Neural cell (in vitro differentiated cells): ENCODE measurements at regions not wholly inside any gene's neighbourhood (a gene's known extent, or its start where the extent isn't known, plus 50 kb on each side); places are given as distances from the start of the nearest gene placed in this dataset.

ENCODE experiments used
- H2AFZ ChIP-seq: fragments of 200-600, 300-800 bp; sonication (generic), shearing (Covaris generic); 2 replicates; pipeline ENCODE4 v1.6.0; 2014; ENCODE audit warnings: low read depth, mild to moderate bottlenecking, antibody characterized with exemption, low read length, moderate library complexity
- H3F3A ChIP-seq: fragments of 200-600 bp; shearing (Covaris generic); 2 replicates; pipeline ENCODE4 v1.6.1; 2016; ENCODE audit warnings: mild to moderate bottlenecking, moderate library complexity, mixed read lengths, antibody characterized with exemption, low read length; ENCODE audit not compliant: insufficient read depth, poor library complexity, severe bottlenecking
- H3K27ac ChIP-seq: fragments of 200-600, 300-800 bp; sonication (generic), shearing (Covaris generic); 2 replicates; pipeline ENCODE4 v1.5.1; 2014; ENCODE audit warnings: mild to moderate bottlenecking, low read length, moderate library complexity
- H3K27me3 ChIP-seq: fragments of 300-800, 200-600 bp; sonication (generic), shearing (Covaris generic); 2 replicates; pipeline ENCODE4 v1.6.0; 2014; ENCODE audit warnings: mild to moderate bottlenecking, low read depth, low read length, moderate library complexity; ENCODE audit not compliant: insufficient read depth
- H3K36me3 ChIP-seq: fragments of 300-800, 200-600 bp; sonication (generic), shearing (Covaris generic); 2 replicates; pipeline ENCODE4 v1.5.1; 2014; ENCODE audit warnings: mild to moderate bottlenecking, antibody characterized with exemption, low read length, moderate library complexity; ENCODE audit not compliant: insufficient read depth
- H3K4me2 ChIP-seq: fragments of 300-800, 200-600 bp; sonication (generic), shearing (Covaris generic); 2 replicates; pipeline ENCODE4 v1.6.0; 2014; ENCODE audit warnings: mild to moderate bottlenecking, low read length
- H3K4me3 ChIP-seq: fragments of 300-800, 200-600 bp; sonication (generic), shearing (Covaris generic); 2 replicates; pipeline ENCODE4 v1.5.1; 2014; ENCODE audit warnings: mild to moderate bottlenecking, low read length, moderate library complexity
- H3K79me2 ChIP-seq: fragments of 200-600 bp; shearing (Covaris generic); replicated peaks from 2 replicates; pipeline ENCODE4 v1.6.0; 2014; ENCODE audit warnings: mild to moderate bottlenecking, low read length, moderate library complexity; ENCODE audit not compliant: insufficient read depth
- H3K9ac ChIP-seq: fragments of 300-800, 200-600 bp; sonication (generic), shearing (Covaris generic); 2 replicates; pipeline ENCODE4 v1.6.1; 2016; ENCODE audit warnings: mild to moderate bottlenecking, low read length, mixed read lengths
- H3K9me2 ChIP-seq: fragments of 200-600 bp; shearing (Covaris generic); 2 replicates; pipeline ENCODE4 v1.6.1; 2016; ENCODE audit warnings: mild to moderate bottlenecking, low read length, mixed read lengths; ENCODE audit not compliant: insufficient read depth
- H3K9me3 ChIP-seq: fragments of 200-600, 300-800 bp; sonication (generic), shearing (Covaris generic); 2 replicates; pipeline ENCODE4 v1.6.1; 2016; ENCODE audit warnings: mild to moderate bottlenecking, mixed run types, low read length, moderate library complexity, mixed read lengths
- H4K20me1 ChIP-seq: fragments of 200-600 bp; shearing (Covaris generic); 2 replicates; pipeline ENCODE4 v1.6.1; 2016; ENCODE audit warnings: mild to moderate bottlenecking, mixed run types; ENCODE audit not compliant: insufficient read depth
- EP300 ChIP-seq: fragments of 450-650 bp; conservative IDR thresholded peaks from 2 replicates; pipeline ENCODE4 v1.6.1; 2014; ENCODE audit warnings: antibody characterized with exemption, mild to moderate bottlenecking, moderate library complexity; ENCODE audit not compliant: poor library complexity, severe bottlenecking
- EZH2 ChIP-seq: fragments of 200-600, 300-800 bp; shearing (Covaris generic), sonication (generic); IDR thresholded peaks from 2 replicates; pipeline ENCODE4 v1.6.1; 2014; ENCODE audit warnings: antibody characterized with exemption, low read length, borderline replicate concordance, mild to moderate bottlenecking; ENCODE audit not compliant: insufficient read depth, poor library complexity, severe bottlenecking
- MXI1 ChIP-seq: fragments of 450-650 bp; conservative IDR thresholded peaks from 2 replicates; pipeline ENCODE4 v1.6.1; 2014; ENCODE audit warnings: antibody characterized with exemption, mild to moderate bottlenecking; ENCODE audit not compliant: poor library complexity, severe bottlenecking
- POLR2AphosphoS5 ChIP-seq: IDR thresholded peaks from 2 replicates; pipeline ENCODE4 v1.6.1; 2012
- RAD21 ChIP-seq: fragments of 450-650 bp; conservative IDR thresholded peaks from 2 replicates; pipeline ENCODE4 v1.6.1; 2014; ENCODE audit warnings: antibody characterized with exemption, mild to moderate bottlenecking, moderate library complexity
- SMC3 ChIP-seq: fragments of 450-650 bp; conservative IDR thresholded peaks from 2 replicates; pipeline ENCODE4 v1.6.1; 2014; ENCODE audit warnings: antibody characterized with exemption, mild to moderate bottlenecking, moderate library complexity; ENCODE audit not compliant: poor library complexity
- TAF1 ChIP-seq: IDR thresholded peaks from 2 replicates; pipeline ENCODE4 v1.6.1; 2012; ENCODE audit warnings: low read depth
- TF ChIP-seq, protein P1 (sequence below): fragments of 450-650 bp; IDR thresholded peaks from 2 replicates; pipeline ENCODE4 v1.5.1; 2014; ENCODE audit warnings: antibody characterized with exemption, mild to moderate bottlenecking, moderate library complexity; ENCODE audit not compliant: poor library complexity, severe bottlenecking
- TF ChIP-seq, protein P2 (sequence below): IDR thresholded peaks from 2 replicates; pipeline ENCODE4 v1.6.1; 2012; ENCODE audit warnings: borderline replicate concordance

DNA sequence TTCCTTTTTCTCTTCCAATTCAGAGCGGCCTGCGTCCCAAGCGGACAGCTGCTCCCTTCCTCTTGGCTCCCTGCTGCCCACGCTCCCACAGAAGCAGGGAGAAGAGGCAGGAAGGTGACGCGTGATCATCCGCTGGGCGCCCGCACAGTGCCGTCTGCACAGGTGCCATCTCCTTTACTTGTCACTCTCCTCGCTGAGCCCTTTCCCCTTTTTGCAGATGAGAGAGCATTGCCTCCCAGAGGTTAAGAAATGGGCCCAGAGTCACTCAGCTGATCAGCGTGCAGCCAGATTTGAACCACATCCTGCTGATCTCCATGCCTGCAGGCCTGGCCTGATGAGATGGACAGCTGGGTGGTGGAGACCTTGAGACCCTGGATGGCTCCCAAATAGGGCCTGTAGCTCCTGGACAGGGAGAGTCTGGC lies 299.8 kb downstream of the SEC14L1 start:
- TF ChIP-seq RAD21 (no peak), TAF1 (no peak), SMC3 (no peak), EP300 (no peak), POLR2AphosphoS5 (no peak), MXI1 (no peak), EZH2 (no peak)
- TF ChIP-seq, protein P1, sequence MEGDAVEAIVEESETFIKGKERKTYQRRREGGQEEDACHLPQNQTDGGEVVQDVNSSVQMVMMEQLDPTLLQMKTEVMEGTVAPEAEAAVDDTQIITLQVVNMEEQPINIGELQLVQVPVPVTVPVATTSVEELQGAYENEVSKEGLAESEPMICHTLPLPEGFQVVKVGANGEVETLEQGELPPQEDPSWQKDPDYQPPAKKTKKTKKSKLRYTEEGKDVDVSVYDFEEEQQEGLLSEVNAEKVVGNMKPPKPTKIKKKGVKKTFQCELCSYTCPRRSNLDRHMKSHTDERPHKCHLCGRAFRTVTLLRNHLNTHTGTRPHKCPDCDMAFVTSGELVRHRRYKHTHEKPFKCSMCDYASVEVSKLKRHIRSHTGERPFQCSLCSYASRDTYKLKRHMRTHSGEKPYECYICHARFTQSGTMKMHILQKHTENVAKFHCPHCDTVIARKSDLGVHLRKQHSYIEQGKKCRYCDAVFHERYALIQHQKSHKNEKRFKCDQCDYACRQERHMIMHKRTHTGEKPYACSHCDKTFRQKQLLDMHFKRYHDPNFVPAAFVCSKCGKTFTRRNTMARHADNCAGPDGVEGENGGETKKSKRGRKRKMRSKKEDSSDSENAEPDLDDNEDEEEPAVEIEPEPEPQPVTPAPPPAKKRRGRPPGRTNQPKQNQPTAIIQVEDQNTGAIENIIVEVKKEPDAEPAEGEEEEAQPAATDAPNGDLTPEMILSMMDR: no peak
- TF ChIP-seq, protein P2, sequence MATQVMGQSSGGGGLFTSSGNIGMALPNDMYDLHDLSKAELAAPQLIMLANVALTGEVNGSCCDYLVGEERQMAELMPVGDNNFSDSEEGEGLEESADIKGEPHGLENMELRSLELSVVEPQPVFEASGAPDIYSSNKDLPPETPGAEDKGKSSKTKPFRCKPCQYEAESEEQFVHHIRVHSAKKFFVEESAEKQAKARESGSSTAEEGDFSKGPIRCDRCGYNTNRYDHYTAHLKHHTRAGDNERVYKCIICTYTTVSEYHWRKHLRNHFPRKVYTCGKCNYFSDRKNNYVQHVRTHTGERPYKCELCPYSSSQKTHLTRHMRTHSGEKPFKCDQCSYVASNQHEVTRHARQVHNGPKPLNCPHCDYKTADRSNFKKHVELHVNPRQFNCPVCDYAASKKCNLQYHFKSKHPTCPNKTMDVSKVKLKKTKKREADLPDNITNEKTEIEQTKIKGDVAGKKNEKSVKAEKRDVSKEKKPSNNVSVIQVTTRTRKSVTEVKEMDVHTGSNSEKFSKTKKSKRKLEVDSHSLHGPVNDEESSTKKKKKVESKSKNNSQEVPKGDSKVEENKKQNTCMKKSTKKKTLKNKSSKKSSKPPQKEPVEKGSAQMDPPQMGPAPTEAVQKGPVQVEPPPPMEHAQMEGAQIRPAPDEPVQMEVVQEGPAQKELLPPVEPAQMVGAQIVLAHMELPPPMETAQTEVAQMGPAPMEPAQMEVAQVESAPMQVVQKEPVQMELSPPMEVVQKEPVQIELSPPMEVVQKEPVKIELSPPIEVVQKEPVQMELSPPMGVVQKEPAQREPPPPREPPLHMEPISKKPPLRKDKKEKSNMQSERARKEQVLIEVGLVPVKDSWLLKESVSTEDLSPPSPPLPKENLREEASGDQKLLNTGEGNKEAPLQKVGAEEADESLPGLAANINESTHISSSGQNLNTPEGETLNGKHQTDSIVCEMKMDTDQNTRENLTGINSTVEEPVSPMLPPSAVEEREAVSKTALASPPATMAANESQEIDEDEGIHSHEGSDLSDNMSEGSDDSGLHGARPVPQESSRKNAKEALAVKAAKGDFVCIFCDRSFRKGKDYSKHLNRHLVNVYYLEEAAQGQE: no peak

DNA sequence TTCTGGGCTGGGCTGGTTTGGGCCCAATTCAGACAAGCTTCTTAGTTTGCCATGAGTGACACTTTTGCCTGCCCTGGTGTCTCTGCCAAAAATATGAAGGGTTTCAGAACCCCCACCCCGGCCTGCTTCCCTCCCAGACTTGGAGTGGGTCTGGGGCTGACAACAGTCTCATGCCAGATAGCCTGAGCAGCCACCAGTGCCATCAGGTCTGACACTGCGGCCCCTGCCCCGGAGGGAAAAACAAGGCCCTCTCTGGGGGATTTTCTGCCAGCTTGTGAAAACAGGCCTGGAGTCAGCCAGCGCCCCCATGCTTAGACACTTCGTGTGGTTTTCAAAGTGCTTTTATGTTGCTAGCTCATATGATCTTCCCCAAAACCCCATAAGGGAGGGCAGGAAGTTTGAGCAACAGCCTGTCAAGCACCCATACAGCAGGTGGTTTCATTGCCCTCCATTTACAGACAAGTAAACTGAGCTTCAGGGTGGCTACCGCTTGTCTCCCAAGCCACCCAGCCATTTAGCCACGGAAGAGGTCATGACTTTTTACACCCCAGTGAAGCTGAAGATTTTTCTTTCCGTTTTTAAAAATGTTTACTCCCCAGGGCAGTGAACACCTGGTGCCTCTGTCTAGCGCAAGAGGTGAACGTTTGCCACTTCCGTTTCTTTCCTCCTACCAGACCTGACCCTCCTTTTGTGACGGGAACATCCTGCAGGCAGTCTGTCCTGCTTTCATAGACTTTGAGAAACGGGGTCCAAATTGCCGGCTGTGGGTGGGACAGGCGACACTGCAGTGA lies 300.6 kb downstream of the SEC14L1 start:
- Histone ChIP-seq H3K4me2 (no peak overlapping the region), H3K9me2 (no peaks in the 10 kb centered on the region), H2AFZ (no peak overlapping the region), H3K36me3 (no peaks in the 10 kb centered on the region), H3K79me2 (no peaks in the 10 kb centered on the region), H3K27me3 (no peaks in the 10 kb centered on the region), H3K27ac (no peak overlapping the region), H4K20me1 (no peaks in the 10 kb centered on the region), H3F3A (no peaks in the 10 kb centered on the region), H3K9me3 (no peaks in the 10 kb centered on the region), H3K4me3 (no peak overlapping the region), H3K9ac (no peak overlapping the region)
- no peak for TF ChIP-seq TAF1
- TF ChIP-seq MXI1: no peak
- no peak for TF ChIP-seq SMC3
- TF ChIP-seq, protein P2: no peak
- TF ChIP-seq EZH2: no peak
- TF ChIP-seq EP300: no peak

More for the DNA sequence above, 299.8 kb downstream of the SEC14L1 start:
- Histone ChIP-seq H3K27ac (no peak overlapping the region), H3F3A (no peaks in the 10 kb centered on the region), H3K4me3 (no peak overlapping the region), H3K4me2 (no peak overlapping the region), H2AFZ (no peak overlapping the region), H3K36me3 (no peaks in the 10 kb centered on the region), H3K9me2 (no peaks in the 10 kb centered on the region), H3K27me3 (no peaks in the 10 kb centered on the region), H4K20me1 (no peaks in the 10 kb centered on the region), H3K79me2 (no peaks in the 10 kb centered on the region), H3K9ac (no peak overlapping the region), H3K9me3 (no peaks in the 10 kb centered on the region)
